SH-SY5Y (cell line): ENCODE measurements at regions not wholly inside any gene's neighbourhood (a gene's known extent, or its start where the extent isn't known, plus 50 kb on each side); places are given as distances from the start of the nearest gene placed in this dataset.

ENCODE experiments used
- GATA2 ChIP-seq: IDR thresholded peaks from 2 replicates; pipeline ENCODE4 v1.6.1; 2011; ENCODE audit warnings: mild to moderate bottlenecking, low read depth, low read length
- GATA3 ChIP-seq: IDR thresholded peaks from 2 replicates; pipeline ENCODE4 v1.6.1; 2011; ENCODE audit warnings: low read depth, mild to moderate bottlenecking, low read length, moderate library complexity

DNA sequence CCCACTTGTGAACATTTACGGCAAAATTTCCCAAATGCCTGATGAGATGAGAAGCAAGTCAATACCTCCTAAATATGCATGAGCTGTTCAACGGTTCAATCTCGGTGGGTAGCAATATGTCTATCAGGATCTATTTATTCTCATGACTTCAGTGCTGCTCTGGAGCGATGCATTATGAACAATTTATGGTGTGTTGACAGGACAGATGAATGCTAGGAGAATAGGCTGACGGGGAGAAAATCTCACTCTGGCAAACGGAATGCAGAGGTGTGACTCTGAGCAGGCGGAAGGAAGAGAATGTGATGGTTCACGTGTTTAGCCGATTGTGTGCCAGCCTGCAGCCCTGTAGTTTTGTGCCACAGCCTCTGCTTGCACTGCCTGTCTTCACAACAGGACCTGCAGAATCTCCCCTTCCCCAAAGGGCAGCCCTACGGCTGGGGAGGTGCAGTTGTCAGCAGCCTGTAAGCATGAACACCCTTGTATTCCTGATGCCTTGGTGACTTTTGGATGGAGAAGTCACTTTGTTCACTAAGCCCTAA, 345.2 kb downstream of the PHKB start:
- no peak for TF ChIP-seq GATA2
- no peak for TF ChIP-seq GATA3
